ENCODE measurements at regions not wholly inside any gene's neighbourhood (a gene's known extent, or its start where the extent isn't known, plus 50 kb on each side); places are given as distances from the start of the nearest gene placed in this dataset.
"Not testable (repeated sequence)": the region's sequence is repeated elsewhere in the genome, so short reads cannot be mapped to it uniquely, and the experiment has no call there.

- H3K4me1 ChIP-seq (ENCODE audit: control insufficient read depth, insufficient read depth, low read length), result 0 out of 2 replicates have a peak, but pooled peaks cover 5% of the 10 kb centered on the region
- H3K27ac ChIP-seq (ENCODE audit: low read depth, low read length), result no peak overlapping the region
- no peaks in the 10 kb centered on the region for H3K9me3 ChIP-seq (ENCODE audit: control insufficient read depth, insufficient read depth, low read length)
- no peaks in the 10 kb centered on the region for H3K27me3 ChIP-seq (ENCODE audit: control insufficient read depth, insufficient read depth, low read length)
- no peak overlapping the region for H3K4me3 ChIP-seq (ENCODE audit: low read depth, low read length)
- no peaks in the 10 kb centered on the region for H3K36me3 ChIP-seq (ENCODE audit: control insufficient read depth, insufficient read depth, low read length)
- no peak overlapping the region for H3K9ac ChIP-seq (ENCODE audit: low read depth, low read length)
Measured at GRCh38 chr5:67934976-67935375, 280.6 kb upstream of the PIK3R1 start.

DNA sequence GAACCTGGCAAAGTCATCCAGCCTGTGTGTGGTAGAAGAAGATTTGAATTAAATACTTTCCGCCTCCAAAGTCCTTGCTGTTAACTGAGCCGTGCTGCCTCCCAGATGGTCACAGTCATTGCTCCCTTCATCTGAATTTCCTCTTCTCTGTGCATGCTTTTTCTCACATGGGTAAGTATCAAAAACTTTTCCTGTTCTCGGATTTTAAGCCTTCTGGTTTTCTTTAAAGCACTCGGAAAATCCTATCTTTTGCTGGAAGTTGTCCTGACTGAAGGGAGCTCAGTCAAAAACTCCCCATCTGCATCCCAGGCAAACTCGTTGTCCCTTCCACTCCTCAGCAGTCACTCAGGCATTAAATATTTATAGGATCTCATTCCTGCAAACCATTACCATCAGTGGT is 290.0 kb upstream of the PIK3R1 start:
- Histone ChIP-seq H3K4me1 (ENCODE audit: control insufficient read depth, insufficient read depth, low read length) (no peaks in the 10 kb centered on the region), H3K36me3 (ENCODE audit: control insufficient read depth, insufficient read depth, low read length) (no peaks in the 10 kb centered on the region), H3K27ac (ENCODE audit: low read depth, low read length) (no peak overlapping the region), H3K4me3 (ENCODE audit: low read depth, low read length) (no peak overlapping the region), H3K27me3 (ENCODE audit: control insufficient read depth, insufficient read depth, low read length) (no peaks in the 10 kb centered on the region), H3K9me3 (ENCODE audit: control insufficient read depth, insufficient read depth, low read length) (no peaks in the 10 kb centered on the region), H3K9ac (ENCODE audit: low read depth, low read length) (no peak overlapping the region)

DNA sequence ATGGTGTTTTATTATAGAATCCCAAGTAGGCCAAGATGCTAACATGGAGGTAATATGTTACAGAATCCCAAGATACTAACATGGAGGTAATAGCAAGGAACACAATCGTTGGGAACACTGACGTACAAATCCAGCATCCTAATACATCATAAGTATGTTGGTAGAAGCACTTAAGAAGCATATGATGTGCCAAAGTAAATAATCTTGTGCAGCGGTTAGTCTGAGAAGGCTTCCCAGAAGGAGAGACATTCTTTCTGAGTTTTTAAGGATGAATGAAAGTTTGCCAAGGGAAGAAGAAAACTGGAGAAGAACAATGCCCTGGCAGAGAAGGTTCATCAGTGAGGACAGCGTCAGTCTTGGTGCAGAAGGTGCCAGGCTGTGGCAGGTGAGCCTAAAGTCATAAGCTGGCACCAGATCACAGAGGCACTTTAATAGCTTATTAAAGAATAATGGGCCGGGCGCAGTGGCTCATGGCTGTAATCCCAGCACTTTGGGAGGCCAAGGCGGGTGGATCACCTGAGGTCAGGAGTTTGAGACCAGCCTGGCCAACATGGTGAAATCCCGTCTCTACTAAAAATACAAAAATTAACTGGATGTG is 294.5 kb upstream of the PIK3R1 start:
- H3K4me1 ChIP-seq (ENCODE audit: control insufficient read depth, insufficient read depth, low read length), result no peaks in the 10 kb centered on the region
- no peak overlapping the region for H3K4me3 ChIP-seq (ENCODE audit: low read depth, low read length)
- H3K27ac ChIP-seq (ENCODE audit: low read depth, low read length), result no peak overlapping the region
- no peaks in the 10 kb centered on the region for H3K27me3 ChIP-seq (ENCODE audit: control insufficient read depth, insufficient read depth, low read length)
- H3K36me3 ChIP-seq (ENCODE audit: control insufficient read depth, insufficient read depth, low read length), result no peaks in the 10 kb centered on the region
- no peak overlapping the region for H3K9ac ChIP-seq (ENCODE audit: low read depth, low read length)
- 0 out of 2 replicates have a peak, but pooled peaks cover 5% of the 10 kb centered on the region for H3K9me3 ChIP-seq (ENCODE audit: control insufficient read depth, insufficient read depth, low read length)

DNA sequence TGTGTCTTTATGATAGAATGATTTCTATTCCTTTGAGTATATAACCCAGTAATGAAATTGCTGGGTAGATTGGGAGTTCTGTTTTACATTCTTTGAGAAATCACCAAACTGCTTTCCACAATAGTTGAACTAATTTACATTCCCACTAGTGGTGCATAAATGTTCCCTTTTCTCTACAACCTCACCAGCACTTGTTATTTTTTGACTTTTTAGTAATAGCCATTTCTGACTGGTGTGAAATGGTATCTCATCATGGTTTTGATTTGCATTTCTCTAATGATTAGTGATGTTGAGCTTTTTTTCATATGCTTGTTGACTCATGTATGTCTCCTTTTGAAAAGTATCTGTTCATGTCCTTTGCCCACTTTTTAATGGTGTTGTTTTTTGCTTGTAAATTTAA is 296.0 kb upstream of the PIK3R1 start:
- not testable (repeated sequence) for H3K4me1 ChIP-seq (ENCODE audit: control insufficient read depth, insufficient read depth, low read length); H3K27ac ChIP-seq (ENCODE audit: low read depth, low read length); H3K9me3 ChIP-seq (ENCODE audit: control insufficient read depth, insufficient read depth, low read length); H3K4me3 ChIP-seq (ENCODE audit: low read depth, low read length); H3K9ac ChIP-seq (ENCODE audit: low read depth, low read length); H3K27me3 ChIP-seq (ENCODE audit: control insufficient read depth, insufficient read depth, low read length); H3K36me3 ChIP-seq (ENCODE audit: control insufficient read depth, insufficient read depth, low read length)

DNA sequence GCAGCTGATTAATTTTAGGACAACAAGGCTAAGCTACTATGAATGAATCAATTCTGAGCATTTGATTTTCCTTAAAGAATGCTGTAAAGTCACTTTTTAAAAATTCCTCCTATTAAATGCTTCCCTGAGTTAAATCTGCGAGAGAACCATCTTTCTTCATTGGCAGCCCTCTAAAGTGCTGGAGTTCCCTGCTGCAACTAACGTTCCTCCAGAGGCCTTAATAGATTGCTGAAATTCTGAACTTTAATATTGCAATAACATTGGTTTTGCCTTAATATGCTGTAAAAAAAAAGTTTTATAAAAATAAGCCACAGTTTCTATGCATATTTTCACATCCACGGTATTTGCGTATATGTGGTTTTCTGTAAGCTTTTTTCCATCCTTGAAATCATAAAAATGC is 298.0 kb upstream of the PIK3R1 start:
- Histone ChIP-seq H3K9ac (ENCODE audit: low read depth, low read length) (no peak overlapping the region), H3K4me3 (ENCODE audit: low read depth, low read length) (no peak overlapping the region), H3K27me3 (ENCODE audit: control insufficient read depth, insufficient read depth, low read length) (no peaks in the 10 kb centered on the region), H3K36me3 (ENCODE audit: control insufficient read depth, insufficient read depth, low read length) (no peaks in the 10 kb centered on the region), H3K9me3 (ENCODE audit: control insufficient read depth, insufficient read depth, low read length) (0 out of 2 replicates have a peak, but pooled peaks cover 5% of the 10 kb centered on the region), H3K4me1 (ENCODE audit: control insufficient read depth, insufficient read depth, low read length) (no peaks in the 10 kb centered on the region), H3K27ac (ENCODE audit: low read depth, low read length) (no peak overlapping the region)

GRCh38 chr5:67910546-67910945 is 305.0 kb upstream of the PIK3R1 start:
- H3K36me3 ChIP-seq (ENCODE audit: control insufficient read depth, insufficient read depth, low read length), result no peaks in the 10 kb centered on the region
- no peak overlapping the region for H3K9ac ChIP-seq (ENCODE audit: low read depth, low read length)
- no peaks in the 10 kb centered on the region for H3K27me3 ChIP-seq (ENCODE audit: control insufficient read depth, insufficient read depth, low read length)
- no peaks in the 10 kb centered on the region for H3K4me1 ChIP-seq (ENCODE audit: control insufficient read depth, insufficient read depth, low read length)
- H3K27ac ChIP-seq (ENCODE audit: low read depth, low read length), result no peak overlapping the region
- no peak overlapping the region for H3K4me3 ChIP-seq (ENCODE audit: low read depth, low read length)
- H3K9me3 ChIP-seq (ENCODE audit: control insufficient read depth, insufficient read depth, low read length), result no peaks in the 10 kb centered on the region

- no peaks in the 10 kb centered on the region for H3K27me3 ChIP-seq (ENCODE audit: control insufficient read depth, insufficient read depth, low read length)
- no peak overlapping the region for H3K9ac ChIP-seq (ENCODE audit: low read depth, low read length)
- no peaks in the 10 kb centered on the region for H3K4me1 ChIP-seq (ENCODE audit: control insufficient read depth, insufficient read depth, low read length)
- no peaks in the 10 kb centered on the region for H3K36me3 ChIP-seq (ENCODE audit: control insufficient read depth, insufficient read depth, low read length)
- no peak overlapping the region for H3K27ac ChIP-seq (ENCODE audit: low read depth, low read length)
- no peaks in the 10 kb centered on the region for H3K9me3 ChIP-seq (ENCODE audit: control insufficient read depth, insufficient read depth, low read length)
- no peak overlapping the region for H3K4me3 ChIP-seq (ENCODE audit: low read depth, low read length)
Measured at GRCh38 chr5:67908126-67908765, 307.3 kb upstream of the PIK3R1 start.

- no peak overlapping the region for H3K4me3 ChIP-seq (ENCODE audit: low read depth, low read length)
- H3K9ac ChIP-seq (ENCODE audit: low read depth, low read length), result no peak overlapping the region
- H3K27ac ChIP-seq (ENCODE audit: low read depth, low read length), result no peak overlapping the region
- H3K27me3 ChIP-seq (ENCODE audit: control insufficient read depth, insufficient read depth, low read length), result no peaks in the 10 kb centered on the region
- H3K4me1 ChIP-seq (ENCODE audit: control insufficient read depth, insufficient read depth, low read length), result no peaks in the 10 kb centered on the region
- no peaks in the 10 kb centered on the region for H3K9me3 ChIP-seq (ENCODE audit: control insufficient read depth, insufficient read depth, low read length)
- H3K36me3 ChIP-seq (ENCODE audit: control insufficient read depth, insufficient read depth, low read length), result no peaks in the 10 kb centered on the region
Measured at GRCh38 chr5:67904366-67904765, 311.2 kb upstream of the PIK3R1 start.

DNA sequence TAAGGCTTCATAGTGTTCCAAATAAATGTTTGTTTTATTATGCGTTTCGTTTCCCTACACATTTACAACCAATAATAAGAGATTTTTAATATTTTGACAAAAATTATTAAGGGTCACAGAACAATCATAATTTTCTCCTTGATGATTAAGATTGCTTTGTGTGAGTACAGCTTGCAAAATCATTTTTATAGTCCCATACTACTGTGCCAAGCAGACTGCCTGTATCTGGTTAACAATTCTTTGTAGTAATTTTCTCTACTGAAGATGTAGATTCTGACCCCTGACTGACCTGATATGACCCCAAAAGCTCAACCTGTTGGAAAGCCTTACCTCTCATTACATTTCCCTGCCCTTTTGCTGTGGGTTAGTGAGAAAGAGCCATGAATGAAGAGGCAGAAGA is 311.9 kb upstream of the PIK3R1 start:
- no peaks in the 10 kb centered on the region for H3K9me3 ChIP-seq (ENCODE audit: control insufficient read depth, insufficient read depth, low read length)
- no peak overlapping the region for H3K27ac ChIP-seq (ENCODE audit: low read depth, low read length)
- H3K9ac ChIP-seq (ENCODE audit: low read depth, low read length), result no peak overlapping the region
- no peaks in the 10 kb centered on the region for H3K4me1 ChIP-seq (ENCODE audit: control insufficient read depth, insufficient read depth, low read length)
- no peaks in the 10 kb centered on the region for H3K36me3 ChIP-seq (ENCODE audit: control insufficient read depth, insufficient read depth, low read length)
- H3K4me3 ChIP-seq (ENCODE audit: low read depth, low read length), result no peak overlapping the region
- no peaks in the 10 kb centered on the region for H3K27me3 ChIP-seq (ENCODE audit: control insufficient read depth, insufficient read depth, low read length)

- Histone ChIP-seq H3K36me3 (ENCODE audit: control insufficient read depth, insufficient read depth, low read length) (no peaks in the 10 kb centered on the region), H3K4me1 (ENCODE audit: control insufficient read depth, insufficient read depth, low read length) (no peaks in the 10 kb centered on the region), H3K9me3 (ENCODE audit: control insufficient read depth, insufficient read depth, low read length) (no peaks in the 10 kb centered on the region), H3K4me3 (ENCODE audit: low read depth, low read length) (no peak overlapping the region), H3K27me3 (ENCODE audit: control insufficient read depth, insufficient read depth, low read length) (no peaks in the 10 kb centered on the region), H3K27ac (ENCODE audit: low read depth, low read length) (no peak overlapping the region), H3K9ac (ENCODE audit: low read depth, low read length) (no peak overlapping the region)
Measured at GRCh38 chr5:67903121-67903520, 312.4 kb upstream of the PIK3R1 start.

DNA sequence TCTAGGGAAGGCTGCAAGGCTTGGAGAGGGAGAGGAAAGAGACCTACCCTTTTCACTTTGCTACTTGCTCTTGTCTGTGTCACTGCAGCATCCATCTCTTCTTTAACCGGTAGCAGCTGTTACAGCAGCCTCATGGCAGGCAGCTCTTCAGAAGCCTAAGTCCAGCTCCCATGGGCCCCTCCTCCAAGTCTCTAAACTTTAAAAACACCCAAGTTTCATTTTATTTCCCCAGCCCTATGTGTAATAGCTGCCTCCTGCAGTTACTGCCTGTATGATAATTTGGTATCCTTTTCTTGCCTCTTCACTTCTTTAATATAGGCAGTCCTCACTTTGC is 313.1 kb upstream of the PIK3R1 start:
- Histone ChIP-seq H3K36me3 (ENCODE audit: control insufficient read depth, insufficient read depth, low read length) (no peaks in the 10 kb centered on the region), H3K27ac (ENCODE audit: low read depth, low read length) (no peak overlapping the region), H3K4me1 (ENCODE audit: control insufficient read depth, insufficient read depth, low read length) (no peaks in the 10 kb centered on the region), H3K4me3 (ENCODE audit: low read depth, low read length) (no peak overlapping the region), H3K27me3 (ENCODE audit: control insufficient read depth, insufficient read depth, low read length) (no peaks in the 10 kb centered on the region), H3K9ac (ENCODE audit: low read depth, low read length) (no peak overlapping the region), H3K9me3 (ENCODE audit: control insufficient read depth, insufficient read depth, low read length) (no peaks in the 10 kb centered on the region)

Data from HUES48 (cell line).